H1 (cell line): ENCODE measurements at regions not wholly inside any gene's neighbourhood (a gene's known extent, or its start where the extent isn't known, plus 50 kb on each side); places are given as distances from the start of the nearest gene placed in this dataset.

ENCODE experiments used
- CTCF ChIA-PET: fragments of 300-600 bp; sonication (Branson Sonifier 250); formaldehyde crosslinking; loops from one replicate; lab custom pipeline; 2021; ENCODE audit not compliant: partially characterized antibody; lab: Charles Lee
- POLR2A ChIA-PET: fragments of 300-600 bp; sonication (Branson Sonifier 250); formaldehyde crosslinking; loops from one replicate; lab custom pipeline; 2021; ENCODE audit warnings: inconsistent platforms; ENCODE audit not compliant: partially characterized antibody; lab: Charles Lee
- DNase-seq, 2 experiments: peaks; one replicate each; pipeline versions ENCODE4 v3.0.0 to v3.0.0-alpha.2; 2010 to 2022; ENCODE audit warnings: low spot score in 2 of 2, low read depth in 1 of 2, mixed read lengths in 1 of 2
- FAIRE-seq: peaks from 2 replicates; lab custom pipeline; 2011; peaks lifted over from hg19 to GRCh38; lab: Jason Lieb, UNC
- H2AFZ ChIP-seq: 2 replicates; pipeline ENCODE4 v1.8.1; 2012; ENCODE audit warnings: low read length, inconsistent platforms
- H2AK5ac ChIP-seq: 2 replicates; pipeline ENCODE4 v1.6.1; 2013; ENCODE audit warnings: low read depth, low read length
- H2BK120ac ChIP-seq: replicated peaks from 2 replicates; pipeline ENCODE3; 2013; ENCODE audit warnings: low read depth, low read length, inconsistent platforms
- H2BK12ac ChIP-seq: 2 replicates; pipeline ENCODE4 v1.6.1; 2013; ENCODE audit warnings: low read depth, low read length
- H2BK15ac ChIP-seq: 2 replicates; pipeline ENCODE4 v1.6.1; 2013; ENCODE audit warnings: low read length
- H2BK20ac ChIP-seq: 2 replicates; pipeline ENCODE4 v1.6.1; 2013; ENCODE audit warnings: low read length
- H2BK5ac ChIP-seq: 2 replicates; pipeline ENCODE4 v1.6.1; 2013; ENCODE audit warnings: low read depth, low read length
- H3K14ac ChIP-seq: 2 replicates; pipeline ENCODE4 v1.6.1; 2013; ENCODE audit warnings: inconsistent platforms; ENCODE audit not compliant: insufficient read length
- H3K18ac ChIP-seq: 2 replicates; pipeline ENCODE4 v1.6.1; 2013; ENCODE audit warnings: low read length; ENCODE audit errors: extremely low read depth
- H3K23ac ChIP-seq: 2 replicates; pipeline ENCODE4 v1.6.1; 2013; ENCODE audit warnings: inconsistent platforms; ENCODE audit not compliant: insufficient read length
- H3K23me2 ChIP-seq: 2 replicates; pipeline ENCODE4 v1.6.1; 2013; ENCODE audit warnings: low read depth, low read length
- H3K27ac ChIP-seq: 2 replicates; pipeline ENCODE4 v1.6.1; 2011; ENCODE audit warnings: low read depth, low read length, inconsistent platforms
- H3K27me3 ChIP-seq, 4 experiments: replicated peaks in 1 of 4; 1 replicate in 1 of 4; 2 replicates in 3 of 4; pipeline versions ENCODE4 v1.6.1 to v1.8.1; 2011 to 2013; ENCODE audit warnings: low read length in 3 of 4, mild to moderate bottlenecking in 3 of 4, inconsistent platforms in 2 of 4, mixed read lengths in 2 of 4, moderate library complexity in 1 of 4; ENCODE audit not compliant: control insufficient read depth in 3 of 4, insufficient read depth in 3 of 4; ENCODE audit errors: extremely low read depth in 1 of 4
- H3K36me3 ChIP-seq, 4 experiments: 2 replicates each; pipeline versions ENCODE4 v1.6.1 to v1.8.1; 2011 to 2013; ENCODE audit warnings: mild to moderate bottlenecking in 4 of 4, low read length in 3 of 4, moderate library complexity in 2 of 4, control low read depth in 1 of 4, inconsistent platforms in 1 of 4; ENCODE audit not compliant: insufficient read depth in 4 of 4, control insufficient read depth in 2 of 4
- H3K4ac ChIP-seq: replicated peaks from 2 replicates; pipeline ENCODE3; 2013; ENCODE audit warnings: low read length, low read depth, mixed read lengths, inconsistent platforms; ENCODE audit not compliant: insufficient read length
- H3K4me1 ChIP-seq, 4 experiments: replicated peaks in 1 of 4; 1 replicate in 1 of 4; 2 replicates in 3 of 4; pipeline versions ENCODE4 v1.6.1 to v1.8.1; 2011 to 2013; ENCODE audit warnings: low read length in 3 of 4, inconsistent platforms in 2 of 4, mixed read lengths in 1 of 4; ENCODE audit not compliant: insufficient read depth in 4 of 4, control insufficient read depth in 3 of 4
- H3K4me2 ChIP-seq, 2 experiments: 2 replicates each; pipeline versions ENCODE4 v1.6.1 to v1.8.1; 2011 to 2013; ENCODE audit warnings: low read depth in 2 of 2, low read length in 2 of 2, control low read depth in 1 of 2, inconsistent platforms in 1 of 2, mild to moderate bottlenecking in 1 of 2; ENCODE audit not compliant: insufficient read depth in 1 of 2
- H3K4me3 ChIP-seq, 4 experiments: fragments of 200-600, 300-600 bp in 1 of 4; sonication (generic), shearing (Covaris generic), sonication (Bioruptor Twin) in 1 of 4; 2 replicates each; pipeline versions ENCODE4 v1.5.1 to v1.8.1; 2011 to 2016; ENCODE audit warnings: low read length in 4 of 4, low read depth in 3 of 4, control low read depth in 2 of 4, inconsistent platforms in 2 of 4, mild to moderate bottlenecking in 2 of 4, mixed read lengths in 1 of 4, moderate library complexity in 1 of 4; ENCODE audit not compliant: insufficient read depth in 2 of 4; ENCODE audit errors: extremely low read depth in 1 of 4
- H3K56ac ChIP-seq: replicated peaks from 2 replicates; pipeline ENCODE3; 2013; ENCODE audit warnings: low read depth, mild to moderate bottlenecking, mixed read lengths, low read length, inconsistent platforms; ENCODE audit not compliant: insufficient read length
- H3K79me1 ChIP-seq: 2 replicates; pipeline ENCODE4 v1.6.1; 2013; ENCODE audit warnings: low read depth, low read length, control low read depth
- H3K79me2 ChIP-seq, 2 experiments: 2 replicates each; pipeline versions ENCODE4 v1.6.1 to v1.8.1; 2012 to 2013; ENCODE audit warnings: low read length in 2 of 2, mild to moderate bottlenecking in 2 of 2, inconsistent platforms in 1 of 2; ENCODE audit not compliant: insufficient read depth in 2 of 2, control insufficient read depth in 1 of 2
- H3K9ac ChIP-seq, 4 experiments: replicated peaks in 1 of 4; 1 replicate in 1 of 4; 2 replicates in 3 of 4; pipeline versions ENCODE4 v1.6.1 to v1.8.1; 2011 to 2013; ENCODE audit warnings: low read depth in 3 of 4, low read length in 3 of 4, control low read depth in 2 of 4, mild to moderate bottlenecking in 2 of 4, moderate library complexity in 2 of 4, inconsistent platforms in 1 of 4; ENCODE audit errors: extremely low read depth in 1 of 4
- H3K9me3 ChIP-seq, 2 experiments: 2 replicates each; pipeline versions ENCODE4 v1.6.1 to v1.8.1; 2012 to 2013; ENCODE audit warnings: mild to moderate bottlenecking in 2 of 2, moderate library complexity in 2 of 2, control low read depth in 1 of 2, inconsistent platforms in 1 of 2, low read depth in 1 of 2, low read length in 1 of 2, mixed read lengths in 1 of 2; ENCODE audit not compliant: insufficient read depth in 2 of 2
- H4K20me1 ChIP-seq, 2 experiments: replicated peaks in 1 of 2; 2 replicates each; pipeline versions ENCODE3 to v1.8.1; 2011 to 2013; ENCODE audit warnings: inconsistent platforms in 2 of 2, low read length in 2 of 2, mild to moderate bottlenecking in 1 of 2; ENCODE audit not compliant: insufficient read depth in 2 of 2, control insufficient read depth in 1 of 2
- H4K5ac ChIP-seq: 2 replicates; pipeline ENCODE4 v1.6.1; 2013; ENCODE audit warnings: low read length, low read depth, mixed read lengths, inconsistent platforms; ENCODE audit not compliant: insufficient read length
- H4K8ac ChIP-seq: 2 replicates; pipeline ENCODE4 v1.8.0; 2013; ENCODE audit warnings: mild to moderate bottlenecking, moderate library complexity, low read length, inconsistent platforms; ENCODE audit not compliant: insufficient read depth; ENCODE audit errors: extremely low read depth
- H4K91ac ChIP-seq: replicated peaks from 2 replicates; pipeline ENCODE3; 2013; ENCODE audit warnings: low read length, mixed read lengths, inconsistent platforms; ENCODE audit not compliant: insufficient read length
- ATF3 ChIP-seq: IDR thresholded peaks from 2 replicates; pipeline ENCODE4 v1.6.1; 2011; ENCODE audit warnings: low read depth, mild to moderate bottlenecking, low read length; ENCODE audit not compliant: insufficient read depth
- BCL11A ChIP-seq, 2 experiments: IDR thresholded peaks; one replicate each; pipeline ENCODE4 v1.6.1; 2011; ENCODE audit warnings: low read depth in 2 of 2, low read length in 2 of 2, mild to moderate bottlenecking in 2 of 2
- BRCA1 ChIP-seq: IDR thresholded peaks from 2 replicates; pipeline ENCODE4 v1.6.1; 2012; ENCODE audit warnings: low read depth, low read length, improper control_type of control experiment
- CBX8 ChIP-seq: fragments of 300-800, 300-1000 bp; sonication (generic); IDR thresholded peaks from 2 replicates; pipeline ENCODE4 v1.7.1; 2016; ENCODE audit warnings: low read depth, low read length, borderline replicate concordance
- GABPA ChIP-seq: IDR thresholded peaks from 2 replicates; pipeline ENCODE4 v1.6.1; 2011; ENCODE audit warnings: mild to moderate bottlenecking, low read length, moderate library complexity, borderline replicate concordance; ENCODE audit not compliant: insufficient read depth
- GTF2F1 ChIP-seq: IDR thresholded peaks from 2 replicates; pipeline ENCODE4 v1.6.1; 2012; ENCODE audit warnings: low read depth, low read length, improper control_type of control experiment, borderline replicate concordance
- JUN ChIP-seq: IDR thresholded peaks from 2 replicates; pipeline ENCODE4 v1.6.1; 2011; ENCODE audit warnings: low read depth, mild to moderate bottlenecking, improper control_type of control experiment, low read length
- KDM1A ChIP-seq: fragments of 200-600, 300-600 bp; sonication (generic); IDR thresholded peaks from 2 replicates; pipeline ENCODE4 v1.7.1; 2016; ENCODE audit warnings: mild to moderate bottlenecking, low read length, borderline replicate concordance
- MAFK ChIP-seq: IDR thresholded peaks from 2 replicates; pipeline ENCODE4 v1.6.1; 2012; ENCODE audit warnings: low read depth, mild to moderate bottlenecking, improper control_type of control experiment, low read length
- POU5F1 ChIP-seq: IDR thresholded peaks from 2 replicates; pipeline ENCODE4 v1.6.1; 2011; ENCODE audit warnings: low read depth, mild to moderate bottlenecking, low read length, moderate library complexity
- RBBP5 ChIP-seq: IDR thresholded peaks from 2 replicates; pipeline ENCODE4 v1.7.1; 2012; ENCODE audit warnings: low read depth, mild to moderate bottlenecking, inconsistent platforms, low read length, moderate library complexity, borderline replicate concordance
- RNF2 ChIP-seq: fragments of 200-900, 300-1000 bp; sonication (generic); IDR thresholded peaks from 2 replicates; pipeline ENCODE4 v1.7.1; 2016; ENCODE audit warnings: borderline replicate concordance, low read depth, mild to moderate bottlenecking, antibody characterized with exemption, low read length; ENCODE audit not compliant: poor library complexity, severe bottlenecking; ENCODE audit errors: missing control alignments
- USF2 ChIP-seq: IDR thresholded peaks from 2 replicates; pipeline ENCODE4 v1.6.1; 2011; ENCODE audit warnings: low read length, improper control_type of control experiment
- WGBS, 2 experiments: shearing (Covaris generic) in 1 of 2; methylation state at CpG; one replicate each; pipeline versions ENCODE4 v1.1.6 to v1.1.7; 2013 to 2015; ENCODE audit warnings: low lambda C conversion rate in 2 of 2, mixed read lengths in 2 of 2, inconsistent platforms in 1 of 2, low coverage in 1 of 2, missing lambda C conversion rate in 1 of 2; ENCODE audit not compliant: insufficient replicate concordance in 2 of 2, insufficient coverage in 1 of 2, insufficient read length in 1 of 2; ENCODE audit errors: extremely low coverage in 1 of 2, missing lambda C conversion rate in 1 of 2; 5-methylcytosine and 5-hydroxymethylcytosine counted together

GRCh38 chr6:94658929-94659328 is 918.4 kb upstream of the MANEA start:
- Histone ChIP-seq H3K27me3 (no peaks in the 10 kb centered on the region), H4K20me1 (no peaks in the 10 kb centered on the region), H2BK20ac (no peak overlapping the region), H3K23ac (no peak overlapping the region), H3K79me1 (no peaks in the 10 kb centered on the region), H3K9me3 (no peaks in the 10 kb centered on the region), H3K23me2 (no peaks in the 10 kb centered on the region), H3K4ac (no peak overlapping the region), H3K9ac (no peak overlapping the region), H3K4me3 (no peak overlapping the region), H3K14ac (no peak overlapping the region), H2BK5ac (no peak overlapping the region), H3K36me3 (no peaks in the 10 kb centered on the region), H4K5ac (no peak overlapping the region), H2AK5ac (no peak overlapping the region), H2BK15ac (no peak overlapping the region), H3K4me1 (no peaks in the 10 kb centered on the region), H3K4me2 (no peak overlapping the region), H2AFZ (no peak overlapping the region), H2BK12ac (no peak overlapping the region), H3K56ac (no peak overlapping the region), H3K18ac (no peak overlapping the region), H4K91ac (no peak overlapping the region), H4K8ac (no peak overlapping the region), H2BK120ac (no peak overlapping the region), H3K79me2 (no peaks in the 10 kb centered on the region), H3K27ac (no peak overlapping the region)
- DNase-seq (no peak), FAIRE-seq (no peak)
- CTCF ChIA-PET: interaction anchor here (0.7 kb wide), 1 partner anchor 9 kb away, joined by 3 read pairs; no protein-coding TSS in a partner anchor
- POLR2A ChIA-PET: no interaction called here
- 66% methylated on average over 4 of the region's 4 CpGs; no CpG with 5 or more reads in 1 of the 2 experiments for WGBS, 2 experiments
- no peak for TF ChIP-seq JUN
- TF ChIP-seq CBX8: no peak
- no peak for TF ChIP-seq RBBP5
- TF ChIP-seq KDM1A: no peak
- no peak for TF ChIP-seq BRCA1
- no peak for TF ChIP-seq MAFK
- TF ChIP-seq GABPA: no peak
- no peak for TF ChIP-seq ATF3
- TF ChIP-seq GTF2F1: no peak
- no peak for TF ChIP-seq POU5F1
- TF ChIP-seq BCL11A (IDR thresholded peaks at IDR 0.05; ENCODE audit: low read depth in 2 of 2, low read length in 2 of 2): no peak
- no peak for TF ChIP-seq RNF2
- TF ChIP-seq USF2: no peak
